ENCODE measurements at regions not wholly inside any gene's neighbourhood (a gene's known extent, or its start where the extent isn't known, plus 50 kb on each side); places are given as distances from the start of the nearest gene placed in this dataset.

DNA sequence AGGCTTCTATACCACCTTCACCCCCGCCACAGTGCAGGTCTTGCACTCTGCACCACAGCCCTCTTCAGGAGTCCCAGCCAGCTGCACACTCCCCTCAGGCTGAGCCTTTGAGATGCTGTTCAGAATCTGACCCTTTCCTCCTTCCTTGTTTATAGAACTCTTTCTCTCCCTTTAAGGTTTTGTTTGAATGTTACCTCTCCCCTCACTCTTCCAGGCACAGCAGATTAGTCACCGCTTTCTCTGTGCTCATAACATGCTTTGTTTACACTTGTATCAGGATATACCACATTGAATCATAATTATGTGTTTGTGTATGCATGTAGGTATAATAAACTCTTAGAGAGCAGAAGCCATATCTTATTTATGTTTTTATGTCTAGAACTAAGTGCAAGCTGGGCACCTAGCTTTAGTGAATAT is 168.4 kb upstream of the BCL6 start:
- ChIA-PET CTCF (interaction anchor here (1.6 kb wide), 1 partner anchor 166 kb away, joined by 3 read pairs; no protein-coding TSS in a partner anchor), POLR2A (interaction anchor here (0.5 kb wide), 1 partner anchor 110 kb away, joined by 6 read pairs; no protein-coding TSS in a partner anchor)
- peaks cover 41% of the 10 kb centered on the region for H3K27me3 Mint-ChIP-seq
- no peak overlapping the region for H3K27ac ChIP-seq (ENCODE audit: low read length in 2 of 2)
- H3K9ac ChIP-seq (ENCODE audit: low read length): no peak overlapping the region
- intact Hi-C loops (cut with micrococcal nuclease): no loop called here
- no peak overlapping the region for H3K4me3 Mint-ChIP-seq
- peaks cover 10% of the 10 kb centered on the region for H3K4me1 Mint-ChIP-seq
- no peak overlapping the region for H3K27ac Mint-ChIP-seq
- H3K36me3 ChIP-seq (replicated peaks in 1 of 2; ENCODE audit: control extremely low read depth in 1 of 2, control insufficient read depth in 1 of 2, extremely low read depth in 1 of 2, insufficient read depth in 2 of 2, low read length in 1 of 2): no peaks in the 10 kb centered on the region
- H3K27me3 ChIP-seq (replicated peaks in 1 of 4; ENCODE audit: control extremely low read depth in 1 of 4, control insufficient read depth in 3 of 4, insufficient read depth in 4 of 4, low read length in 3 of 4): peaks cover 0 to 11% (median 2%) of the 10 kb centered on the region in 4 experiments
- H3K79me2 ChIP-seq (ENCODE audit: control insufficient read depth, insufficient read depth, low read length): no peaks in the 10 kb centered on the region
- no peak for TF ChIP-seq CTCF (IDR thresholded peaks at IDR 0.05)
- TF ChIP-seq EZH2 (IDR thresholded peaks at IDR 0.05; ENCODE audit: borderline replicate concordance, insufficient read depth, low read depth, low read length, poor library complexity, severe bottlenecking): no peak
- no peak overlapping the region for H2AFZ ChIP-seq (ENCODE audit: insufficient read depth, low read depth, low read length, poor library complexity, severe bottlenecking)
- no peaks in the 10 kb centered on the region for H3K9me3 ChIP-seq (ENCODE audit: control extremely low read depth in 1 of 3, control insufficient read depth in 2 of 3, insufficient read depth in 1 of 3, low read length in 2 of 3)
- no peak overlapping the region for H3K4me3 ChIP-seq (ENCODE audit: control extremely low read depth in 1 of 5, extremely low read depth in 1 of 5, insufficient read depth in 1 of 5, low read depth in 2 of 5, low read length in 4 of 5)
- no peaks in the 10 kb centered on the region for H4K20me1 ChIP-seq (ENCODE audit: control insufficient read depth, insufficient read depth, low read length, poor library complexity, severe bottlenecking)
- no peaks in the 10 kb centered on the region for H3K9me3 Mint-ChIP-seq (ENCODE audit: insufficient read depth)
- ATAC-seq (ENCODE audit: low read depth) (no peak), DNase-seq (no peak)
- H3K4me1 ChIP-seq (ENCODE audit: control insufficient read depth in 2 of 2, insufficient read depth in 2 of 2, low read length in 2 of 2): peaks cover 5 to 6% of the 10 kb centered on the region in 2 donors
- H3K4me2 ChIP-seq (replicated peaks; ENCODE audit: low read depth, low read length, poor library complexity, severe bottlenecking): no peak overlapping the region
- 85% methylated on average over 1 of the region's 2 CpGs for WGBS (ENCODE audit: insufficient coverage)

GRCh38 chr3:187914231-187914630 is 169.0 kb upstream of the BCL6 start:
- Histone ChIP-seq H3K9ac (ENCODE audit: low read length) (no peak overlapping the region), H4K20me1 (ENCODE audit: control insufficient read depth, insufficient read depth, low read length, poor library complexity, severe bottlenecking) (no peaks in the 10 kb centered on the region), H3K36me3 (replicated peaks in 1 of 2; ENCODE audit: control extremely low read depth in 1 of 2, control insufficient read depth in 1 of 2, extremely low read depth in 1 of 2, insufficient read depth in 2 of 2, low read length in 1 of 2) (no peaks in the 10 kb centered on the region), H3K27me3 (replicated peaks in 1 of 4; ENCODE audit: control extremely low read depth in 1 of 4, control insufficient read depth in 3 of 4, insufficient read depth in 4 of 4, low read length in 3 of 4) (peaks cover 0 to 11% (median 2%) of the 10 kb centered on the region in 4 experiments), H3K4me1 (ENCODE audit: control insufficient read depth in 2 of 2, insufficient read depth in 2 of 2, low read length in 2 of 2) (peaks cover 10 to 11% of the 10 kb centered on the region in 2 donors), H3K79me2 (ENCODE audit: control insufficient read depth, insufficient read depth, low read length) (no peaks in the 10 kb centered on the region), H3K27ac (ENCODE audit: low read length in 2 of 2) (no peak overlapping the region), H3K9me3 (ENCODE audit: control extremely low read depth in 1 of 3, control insufficient read depth in 2 of 3, insufficient read depth in 1 of 3, low read length in 2 of 3) (no peaks in the 10 kb centered on the region), H2AFZ (ENCODE audit: insufficient read depth, low read depth, low read length, poor library complexity, severe bottlenecking) (no peak overlapping the region), H3K4me3 (ENCODE audit: control extremely low read depth in 1 of 5, extremely low read depth in 1 of 5, insufficient read depth in 1 of 5, low read depth in 2 of 5, low read length in 4 of 5) (no peak overlapping the region), H3K4me2 (replicated peaks; ENCODE audit: low read depth, low read length, poor library complexity, severe bottlenecking) (no peak overlapping the region)
- no peak overlapping the region for H3K4me3 Mint-ChIP-seq
- peaks cover 45% of the 10 kb centered on the region for H3K27me3 Mint-ChIP-seq
- intact Hi-C loops (cut with micrococcal nuclease): no loop called here
- CTCF ChIA-PET: interaction anchor here (1.6 kb wide), 1 partner anchor 166 kb away, joined by 3 read pairs; no protein-coding TSS in a partner anchor
- TF ChIP-seq CTCF (IDR thresholded peaks at IDR 0.05) (no peak), EZH2 (IDR thresholded peaks at IDR 0.05; ENCODE audit: borderline replicate concordance, insufficient read depth, low read depth, low read length, poor library complexity, severe bottlenecking) (no peak)
- ATAC-seq (ENCODE audit: low read depth) (no peak), DNase-seq (no peak)
- no peaks in the 10 kb centered on the region for H3K9me3 Mint-ChIP-seq (ENCODE audit: insufficient read depth)
- no peak overlapping the region for H3K27ac Mint-ChIP-seq
- POLR2A ChIA-PET: interaction anchor here (0.5 kb wide), 1 partner anchor 109 kb away, joined by 6 read pairs; no protein-coding TSS in a partner anchor
- H3K4me1 Mint-ChIP-seq: peaks cover 16% of the 10 kb centered on the region
- WGBS (ENCODE audit: insufficient coverage): 96% methylated on average over 4 of the region's 7 CpGs

Data from B cell (primary cell).